Stimulated activated CD4-positive, alpha-beta T cell treated with anti-CD3 and anti-CD28 coated beads, Interleukin-1b, Interleukin-23, amount 100 ng/mL, for 1 hour (primary cell): ENCODE measurements at regions not wholly inside any gene's neighbourhood (a gene's known extent, or its start where the extent isn't known, plus 50 kb on each side); places are given as distances from the start of the nearest gene placed in this dataset.
"Not testable (repeated sequence)": the region's sequence is repeated elsewhere in the genome, so short reads cannot be mapped to it uniquely, and the experiment has no call there.

Source experiments
- DNase-seq, 2 donors: peaks; one replicate each; pipeline ENCODE4 v3.0.0-alpha.2; 2020; ENCODE audit warnings: low read depth in 2 of 2

DNA sequence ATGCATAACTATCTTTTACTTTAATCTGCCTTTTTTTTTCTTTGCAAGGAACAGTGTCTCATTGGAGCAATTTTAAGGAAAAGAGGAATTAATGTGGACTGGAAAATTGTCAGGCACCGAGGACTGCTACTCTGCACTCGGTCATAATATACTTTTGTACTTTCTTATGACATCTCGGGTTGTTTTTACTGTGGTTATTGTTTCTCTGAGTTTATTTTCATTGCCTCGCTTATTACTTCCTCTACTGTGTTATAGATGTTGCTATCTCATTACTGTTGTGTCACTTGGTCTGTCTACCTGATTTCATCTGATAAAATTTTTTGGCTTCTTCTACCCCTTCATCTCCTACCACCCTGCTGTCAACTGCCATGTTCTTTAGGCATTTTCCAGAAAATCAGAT is 213.5 kb upstream of the POU1F1 start:
- no peak for DNase-seq

DNA sequence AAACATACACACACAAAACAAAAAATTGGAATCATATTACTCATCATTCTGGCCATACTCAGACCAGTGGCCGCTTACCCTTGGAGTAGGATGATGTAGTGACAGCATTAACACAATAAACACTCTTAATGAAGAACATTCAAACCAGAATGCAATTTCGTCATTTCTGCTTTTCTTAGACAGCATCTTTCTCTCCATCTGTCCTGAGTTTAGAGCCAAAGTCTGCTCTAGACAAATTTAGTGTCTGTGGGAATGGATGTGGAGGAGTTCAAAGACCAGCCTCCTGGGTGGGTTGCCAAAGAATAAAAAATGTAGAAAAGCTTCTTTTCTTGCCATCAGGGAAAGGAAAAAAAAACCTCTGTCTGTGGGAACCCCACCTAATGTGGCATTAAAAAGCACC is 212.4 kb upstream of the POU1F1 start:
- no peak for DNase-seq

- not testable (repeated sequence) for DNase-seq
Measured at GRCh38 chr3:87486635-87487034, 210.3 kb upstream of the POU1F1 start.

GRCh38 chr3:87486115-87486514 is 209.7 kb upstream of the POU1F1 start:
- DNase-seq, result no peak

GRCh38 chr3:87478716-87479115 is 202.3 kb upstream of the POU1F1 start:
- no peak for DNase-seq

DNA sequence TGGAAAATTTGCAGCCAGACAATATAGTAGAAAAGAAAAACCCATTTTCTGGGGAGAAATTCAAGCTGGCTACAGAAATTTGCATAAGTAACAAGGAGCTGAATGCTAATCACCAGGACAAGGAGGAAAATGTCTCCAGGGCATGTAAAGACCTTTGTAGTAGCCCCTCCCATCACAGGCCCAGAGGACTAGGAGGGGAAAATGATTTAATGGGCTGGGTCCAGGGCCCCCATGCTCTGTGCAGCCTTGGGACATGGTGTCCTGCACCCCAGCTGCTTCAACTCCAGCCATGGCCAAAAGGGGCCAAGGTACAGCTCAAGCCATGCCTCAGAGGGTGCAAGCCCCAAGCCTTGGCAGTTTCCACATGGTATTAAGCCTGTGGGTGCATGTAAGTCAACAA is 197.6 kb upstream of the POU1F1 start:
- DNase-seq, result no peak

DNA sequence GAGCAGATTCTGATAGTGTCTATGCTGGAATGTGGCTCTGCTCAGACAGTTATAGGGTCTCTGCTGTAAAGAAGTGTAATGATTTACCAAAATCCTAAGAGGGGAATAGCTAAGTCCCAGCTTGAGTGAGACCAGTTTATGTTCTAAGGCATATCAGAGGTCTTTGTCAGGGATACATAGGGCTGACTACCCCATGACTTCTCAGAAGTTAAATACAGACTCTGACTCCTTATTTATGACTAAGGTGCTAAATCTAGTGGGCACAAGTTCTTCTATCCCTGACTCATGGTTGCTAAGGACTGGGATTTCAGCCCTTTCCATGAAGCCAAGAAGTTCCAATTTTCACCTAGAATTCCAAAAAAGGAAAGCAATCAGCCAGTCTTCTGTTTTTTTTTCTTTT is 192.6 kb upstream of the POU1F1 start:
- no peak for DNase-seq

GRCh38 chr3:87468235-87468634 is 191.9 kb upstream of the POU1F1 start:
- DNase-seq, result no peak

- no peak for DNase-seq
Measured at GRCh38 chr3:87462228-87462627, 185.8 kb upstream of the POU1F1 start.

DNA sequence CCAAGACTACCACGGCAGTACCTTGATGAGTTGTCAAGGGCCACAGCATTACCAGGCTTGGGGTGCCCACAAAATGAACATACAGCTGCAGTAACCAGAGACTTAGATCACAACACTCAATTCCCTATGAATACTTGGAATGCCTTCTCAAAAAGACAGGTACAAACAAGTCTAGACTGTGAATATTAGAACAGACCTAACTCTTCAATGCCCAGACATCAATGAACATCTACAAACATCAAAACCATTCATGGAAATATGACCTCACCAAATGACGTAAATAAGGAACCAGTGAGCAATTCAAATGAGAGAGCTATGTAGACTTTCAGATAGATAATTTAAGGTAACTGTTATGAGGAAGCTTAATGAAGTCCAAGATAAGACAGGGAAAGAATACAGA is 185.1 kb upstream of the POU1F1 start:
- no peak for DNase-seq

- no peak for DNase-seq
Measured at GRCh38 chr3:87461036-87461435, 184.7 kb upstream of the POU1F1 start.

DNA sequence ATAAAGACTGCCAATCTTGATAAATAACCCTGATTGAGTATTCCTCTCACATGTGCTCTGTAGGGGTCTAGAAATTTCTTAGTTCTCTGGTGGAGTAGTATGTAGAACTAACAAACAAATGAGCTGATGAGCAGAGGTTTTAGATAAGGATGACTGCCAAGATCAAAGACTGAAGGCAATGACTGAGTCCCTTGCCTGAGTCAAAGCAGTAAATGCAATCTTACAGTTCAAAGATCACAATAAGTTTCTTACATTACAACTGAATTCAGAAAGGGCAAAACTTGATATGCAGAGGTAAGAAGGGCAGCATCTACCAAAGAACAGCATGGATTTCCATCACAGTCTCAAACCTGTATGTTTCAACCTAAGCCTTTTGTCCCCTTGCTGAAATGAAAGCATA is 172.2 kb upstream of the POU1F1 start:
- DNase-seq, result no peak

GRCh38 chr3:87446849-87447387 is 170.5 kb upstream of the POU1F1 start:
- DNase-seq, result no peak

GRCh38 chr3:87442470-87442869 is 166.1 kb upstream of the POU1F1 start:
- no peak for DNase-seq

GRCh38 chr3:87437765-87438164 is 161.4 kb upstream of the POU1F1 start:
- DNase-seq, result no peak

DNA sequence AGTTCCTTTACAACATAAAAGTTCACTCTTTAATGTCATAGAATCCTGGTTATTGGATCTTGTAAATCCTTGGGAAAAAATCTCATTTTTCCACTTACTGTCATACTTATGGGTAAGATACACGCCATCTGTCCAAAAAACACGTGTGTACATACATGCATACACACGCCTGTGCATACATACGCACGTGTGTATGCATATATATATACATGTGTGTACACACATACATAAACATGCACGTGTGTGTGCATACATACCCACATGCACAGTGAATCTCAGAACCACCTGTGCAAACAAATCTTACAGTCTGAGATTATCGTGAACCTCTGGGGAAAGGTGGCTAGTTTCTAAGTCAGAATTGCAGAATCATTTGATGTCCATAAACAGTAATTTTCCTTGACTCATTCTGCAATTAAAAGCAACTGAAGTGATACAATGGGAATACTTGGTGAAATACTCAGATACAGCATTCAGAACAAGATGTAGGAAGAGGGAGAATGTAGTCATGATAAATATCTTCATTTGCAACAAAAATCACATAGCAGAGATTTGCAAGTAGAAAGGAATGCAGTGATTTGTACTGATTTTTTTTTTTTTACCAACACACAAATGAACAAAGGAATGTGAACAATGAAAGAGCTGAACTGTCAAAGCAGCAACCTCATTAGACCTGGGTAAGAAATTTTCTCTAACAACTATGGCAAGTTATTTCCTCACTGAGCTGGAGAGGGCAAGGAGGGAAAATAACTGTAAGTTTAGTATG is 160.6 kb upstream of the POU1F1 start:
- DNase-seq, result no peak

DNA sequence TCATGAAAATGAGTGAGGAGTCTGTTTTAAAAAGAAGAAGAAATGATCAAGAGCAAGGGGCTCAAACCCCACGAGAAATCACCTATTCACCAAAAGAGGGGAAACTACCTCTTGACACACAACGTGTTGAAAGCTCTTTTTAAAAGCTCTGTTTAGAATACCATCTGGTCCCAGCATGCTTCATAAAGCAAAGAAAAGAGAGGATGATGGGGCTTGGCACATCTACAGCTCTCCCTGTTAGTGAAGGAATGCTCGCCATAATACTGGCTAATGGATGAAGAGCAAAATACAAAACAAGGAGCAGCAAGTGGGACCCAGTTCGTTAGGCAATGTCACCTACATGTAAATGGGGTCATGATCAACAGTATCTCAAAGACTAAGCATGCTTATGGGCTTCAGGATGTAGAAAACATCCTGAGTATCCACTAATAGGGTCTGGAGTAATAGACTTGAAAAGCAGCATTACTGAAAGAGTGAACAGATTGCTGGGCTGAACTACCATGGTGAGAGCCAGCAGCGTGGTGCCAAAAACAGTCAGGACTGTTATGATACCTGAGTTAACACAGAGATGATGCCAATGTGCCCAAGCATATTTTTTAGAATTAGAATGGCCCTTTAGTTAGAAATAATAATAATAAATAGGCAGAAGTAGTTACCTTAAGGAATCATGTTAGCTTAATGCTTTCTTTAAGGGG is 159.7 kb upstream of the POU1F1 start:
- DNase-seq, result no peak

DNA sequence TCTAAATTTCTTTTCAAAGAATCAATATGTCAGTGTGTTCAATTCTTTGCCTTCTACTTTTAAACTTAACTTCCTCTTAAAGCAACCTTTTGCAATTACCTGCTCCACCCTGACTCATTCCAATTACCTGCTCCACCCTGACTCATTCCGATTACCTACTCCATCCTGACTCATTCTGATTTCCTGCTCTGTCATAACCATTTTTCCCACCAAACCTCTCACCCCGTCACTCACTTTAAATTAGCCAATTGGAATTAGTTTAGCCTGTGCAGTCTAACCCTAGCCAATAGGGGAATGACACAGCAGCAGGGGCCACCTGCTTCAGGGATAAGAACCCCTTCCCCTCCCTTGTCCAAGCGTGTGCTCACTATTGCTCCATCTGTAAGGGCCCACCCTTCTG is 157.1 kb upstream of the POU1F1 start:
- not testable (repeated sequence) for DNase-seq

DNA sequence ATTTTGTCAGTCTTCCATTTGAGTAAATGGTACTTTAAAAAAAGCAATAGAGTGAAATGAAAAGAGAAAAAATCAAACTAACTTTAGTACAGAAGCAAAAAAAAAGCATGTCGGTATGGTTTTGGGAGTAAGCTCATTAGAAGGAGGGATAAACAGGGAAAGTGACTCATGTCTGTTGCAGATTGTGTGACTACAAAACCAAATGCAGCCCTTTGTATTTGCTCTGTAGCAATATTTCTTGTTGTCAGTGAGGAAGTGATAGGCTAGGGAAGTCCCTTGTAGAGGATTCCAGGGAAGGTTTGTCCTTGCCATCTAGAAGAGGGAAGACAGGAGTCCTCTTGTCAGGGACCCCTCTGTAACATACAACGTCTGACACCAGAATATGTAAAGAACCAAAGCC is 150.5 kb upstream of the POU1F1 start:
- DNase-seq, result no peak

GRCh38 chr3:87425056-87425455 is 148.7 kb upstream of the POU1F1 start:
- DNase-seq, result no peak

- no peak for DNase-seq
Measured at GRCh38 chr3:87423336-87423735, 147.0 kb upstream of the POU1F1 start.

- no peak for DNase-seq
Measured at GRCh38 chr3:87422333-87422732, 145.9 kb upstream of the POU1F1 start.

DNA sequence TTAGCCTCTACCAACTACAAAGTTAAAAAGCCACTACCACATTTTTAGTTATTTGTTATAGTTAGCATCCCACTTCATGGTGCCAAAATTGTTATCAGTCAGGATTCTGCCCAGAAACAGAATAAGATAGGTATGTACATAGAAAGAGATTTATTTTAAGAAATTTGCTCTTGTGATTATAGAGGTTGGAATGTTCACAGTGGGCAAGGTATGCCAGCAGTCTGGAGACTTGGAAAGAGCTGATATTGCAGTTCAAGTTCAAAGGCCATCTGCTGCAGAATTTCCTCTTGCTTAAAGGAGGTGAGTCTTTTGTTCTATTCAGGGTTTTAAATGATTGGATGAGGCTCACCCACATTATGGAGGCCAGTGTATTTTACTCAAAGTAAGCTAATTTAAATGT is 143.8 kb upstream of the POU1F1 start:
- no peak for DNase-seq
